Stimulated activated CD8-positive, alpha-beta memory T cell treated with anti-CD3 and anti-CD28 coated beads, Interleukin-7, amount 100 ng/mL, for 24 hours (primary cell): ENCODE measurements at regions not wholly inside any gene's neighbourhood (a gene's known extent, or its start where the extent isn't known, plus 50 kb on each side); places are given as distances from the start of the nearest gene placed in this dataset.

Experiments
- DNase-seq: peaks from one replicate; pipeline ENCODE4 v3.0.0-alpha.2; 2020; ENCODE audit warnings: low read depth

DNA sequence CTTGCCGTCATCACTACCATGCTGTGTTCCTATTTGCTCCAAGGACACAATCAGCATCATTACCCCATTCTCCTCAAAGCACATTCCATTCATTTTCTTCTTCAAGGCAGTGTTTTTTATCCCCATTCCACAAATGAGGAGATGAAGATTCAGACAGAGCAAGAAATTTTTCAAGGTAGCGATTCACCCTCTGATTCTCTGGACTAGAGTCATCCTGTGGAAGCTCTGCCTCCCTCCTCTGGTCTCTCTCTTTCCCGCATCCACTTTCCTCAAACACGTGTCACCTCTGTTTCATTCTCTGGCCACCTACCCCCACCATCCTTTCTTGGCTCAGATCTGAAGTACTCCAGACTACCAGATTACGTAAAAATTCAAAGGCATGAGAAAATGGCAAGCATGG lies 297.9 kb downstream of the SOX11 start:
- no peak for DNase-seq

DNA sequence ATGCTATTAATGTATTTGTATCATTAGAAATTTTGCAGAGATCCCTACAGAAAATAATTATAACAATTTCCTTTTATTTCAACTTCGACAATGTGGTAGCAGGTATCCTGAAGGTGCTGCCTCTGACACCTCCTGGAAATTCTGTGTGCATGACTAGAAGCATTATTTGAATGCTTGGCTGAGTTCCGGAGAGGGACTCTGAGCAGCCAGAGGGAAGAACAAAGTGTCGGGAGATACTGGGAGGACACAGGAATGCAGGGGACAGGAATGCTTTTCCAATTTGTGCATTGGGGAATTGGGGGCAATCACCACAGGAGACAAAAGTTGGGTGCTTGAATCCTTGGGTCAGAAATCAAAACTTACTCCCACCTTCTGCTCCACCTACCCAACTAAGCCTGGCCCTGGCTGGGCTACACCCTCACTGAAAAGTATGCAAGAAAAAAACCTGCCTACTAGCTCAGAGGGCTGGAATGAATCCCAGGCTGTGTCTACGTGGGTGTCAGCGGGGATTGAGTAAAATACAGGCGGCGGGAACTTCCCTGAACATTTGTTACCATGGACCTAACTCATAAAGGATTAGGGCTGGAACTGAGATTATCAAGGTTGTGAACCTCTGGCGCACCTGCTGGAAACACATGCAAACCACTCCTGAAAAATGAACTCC lies 299.3 kb downstream of the SOX11 start:
- no peak for DNase-seq

DNA sequence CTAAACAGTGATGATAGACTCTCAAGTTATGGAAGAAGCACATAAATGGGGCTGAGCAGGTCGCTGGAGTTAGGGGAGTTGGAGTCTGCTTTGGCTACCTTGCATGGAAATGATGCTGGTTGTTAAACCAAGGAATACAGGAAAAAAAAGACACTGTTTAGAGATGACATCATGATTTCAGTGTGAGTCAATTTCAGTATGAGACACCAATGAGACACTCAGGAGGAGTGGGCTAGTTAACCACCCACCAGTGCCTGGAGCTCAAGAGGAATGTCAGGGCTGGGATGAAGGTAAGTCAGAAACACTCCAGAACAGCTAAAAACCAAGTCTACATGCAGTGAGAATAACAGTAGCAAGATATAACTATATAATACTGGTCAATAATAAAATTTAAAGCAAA lies 303.6 kb downstream of the SOX11 start:
- DNase-seq: no peak

DNA sequence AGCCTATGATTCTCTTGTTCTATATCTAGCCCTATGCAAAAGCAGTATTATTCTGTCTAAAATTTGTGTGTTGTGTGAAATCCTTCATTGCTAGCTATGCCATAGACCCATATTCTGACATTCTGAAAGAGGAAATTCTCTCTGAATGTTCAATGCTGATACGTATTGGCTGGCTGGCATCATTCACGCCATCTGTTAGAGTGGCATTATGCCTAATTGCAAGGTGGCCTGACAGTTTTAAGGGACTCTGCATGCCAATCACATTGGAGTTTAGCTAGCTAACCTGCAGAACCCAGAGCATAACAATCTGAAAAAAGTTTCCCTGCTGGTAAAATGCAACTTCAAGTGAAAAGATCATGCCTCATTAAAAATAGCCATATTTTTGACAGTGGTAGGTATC lies 316.0 kb downstream of the SOX11 start:
- DNase-seq: no peak

DNA sequence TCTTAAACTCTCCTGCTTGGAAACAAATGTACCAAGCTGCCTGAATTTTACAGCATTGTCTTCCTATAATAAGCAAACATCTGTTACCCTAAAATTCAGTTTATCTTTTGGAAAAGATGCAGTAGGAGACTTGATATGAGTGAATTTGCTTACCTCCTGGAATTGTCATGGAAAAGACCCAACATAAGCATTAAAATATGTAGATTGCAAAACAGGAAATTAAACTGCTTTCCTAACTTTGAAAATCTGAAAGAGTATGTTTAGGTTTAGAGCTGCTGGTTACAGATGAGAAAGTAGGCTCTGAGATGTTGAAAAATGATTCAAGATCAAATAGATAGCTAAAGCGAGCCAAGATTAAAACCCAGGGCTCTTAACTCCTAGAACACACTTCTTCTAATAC lies 316.5 kb downstream of the SOX11 start:
- no peak for DNase-seq

DNA sequence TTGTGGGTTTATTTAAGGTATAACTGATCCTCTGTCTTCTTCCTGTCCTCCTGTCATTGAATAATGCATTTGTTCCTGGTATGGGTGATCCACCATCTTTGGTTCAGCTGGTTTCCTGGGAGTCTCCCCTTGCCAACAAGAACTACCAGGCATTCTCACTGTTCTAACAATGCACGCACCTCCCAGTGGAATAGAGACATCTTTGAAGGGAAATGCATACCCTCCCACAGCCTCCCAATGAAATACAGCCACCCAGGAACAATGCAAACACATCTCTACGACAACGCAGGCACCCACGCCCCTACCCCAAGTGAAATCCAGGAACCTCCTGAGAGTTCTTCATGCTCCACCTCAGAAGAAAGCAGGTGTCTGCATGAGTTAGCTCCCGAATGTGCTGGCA lies 318.0 kb downstream of the SOX11 start:
- no peak for DNase-seq

DNA sequence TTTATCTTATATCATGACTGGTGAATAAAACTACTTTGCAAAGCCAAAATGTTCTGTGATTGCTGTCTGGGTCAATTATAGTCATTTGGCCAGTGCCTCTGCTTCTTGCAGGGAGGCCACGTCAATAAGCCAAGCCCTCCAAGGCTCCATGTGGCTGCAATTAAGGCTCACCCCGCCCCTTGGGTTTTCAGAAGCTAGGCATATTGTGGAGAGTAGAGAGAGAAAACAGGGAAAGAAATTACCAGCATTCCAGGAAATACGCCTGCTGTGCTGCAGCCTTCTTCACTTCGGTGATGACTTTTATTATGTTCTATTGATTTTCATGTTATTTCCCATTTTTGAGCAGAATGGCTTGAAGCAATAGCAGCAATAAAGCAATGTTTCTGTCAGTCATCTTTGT lies 319.7 kb downstream of the SOX11 start:
- no peak for DNase-seq

DNA sequence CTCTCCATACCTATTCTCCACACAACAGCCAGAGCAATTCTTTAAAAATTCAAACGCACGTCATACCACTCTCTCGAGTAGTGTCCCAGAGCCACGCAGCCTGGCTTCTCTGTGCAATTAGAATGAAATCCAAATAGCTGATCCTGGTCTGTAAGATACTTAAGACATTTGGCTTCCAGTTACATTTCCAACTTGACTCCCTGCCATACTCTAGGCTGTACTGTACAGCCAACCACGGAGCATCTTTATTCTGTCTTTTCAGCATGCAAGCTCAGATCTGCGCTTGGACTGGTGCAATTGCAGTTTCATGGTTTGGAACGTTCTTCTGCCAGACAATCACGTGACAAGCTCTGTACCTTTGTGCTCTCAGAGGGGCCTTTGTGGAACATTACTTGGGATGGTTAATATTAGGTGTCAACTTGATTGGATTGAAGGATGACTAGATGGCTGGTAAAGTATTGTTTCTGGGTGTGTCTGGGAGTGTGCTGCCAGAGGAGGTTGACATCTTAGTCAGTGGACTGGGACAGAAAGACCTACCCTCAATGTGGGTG lies 325.6 kb downstream of the SOX11 start:
- no peak for DNase-seq

DNA sequence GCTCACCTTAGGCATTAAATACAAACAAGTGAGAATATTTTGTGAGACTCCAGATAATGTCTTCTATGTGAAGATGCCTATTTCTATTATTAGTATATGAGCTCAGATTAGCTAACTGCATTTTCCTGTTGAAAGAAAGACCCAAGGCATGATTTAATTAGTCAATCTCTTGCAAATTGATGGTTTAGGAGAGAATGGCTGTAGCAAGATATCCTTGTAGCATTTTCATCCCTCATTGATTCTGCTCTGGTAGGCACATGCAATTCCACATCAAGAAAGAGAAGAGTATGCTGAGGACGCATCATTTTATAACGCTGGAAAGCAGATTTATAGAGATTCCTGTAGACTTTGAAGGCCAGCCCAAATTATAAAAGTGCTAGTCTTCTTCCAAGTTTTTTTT lies 332.0 kb downstream of the SOX11 start:
- no peak for DNase-seq

DNA sequence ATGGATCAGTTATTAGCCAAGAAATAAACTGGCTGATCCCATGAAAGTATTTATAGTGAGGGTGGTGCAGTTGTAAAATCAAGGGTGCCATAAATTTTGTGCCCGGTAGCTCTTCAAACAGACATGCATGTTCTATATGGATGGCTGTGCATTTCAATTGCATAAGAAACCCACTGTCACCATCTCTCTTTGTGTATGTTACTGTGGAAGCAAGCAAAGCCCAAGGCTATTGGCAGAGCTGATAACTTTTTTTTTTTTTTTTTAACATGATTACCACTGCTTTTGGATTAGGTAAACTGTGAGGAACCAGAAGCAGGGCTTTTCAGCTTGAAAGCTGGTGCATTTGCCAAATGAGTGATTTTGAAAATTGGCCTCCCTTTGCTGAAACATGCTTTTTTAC lies 332.6 kb downstream of the SOX11 start:
- DNase-seq: no peak

DNA sequence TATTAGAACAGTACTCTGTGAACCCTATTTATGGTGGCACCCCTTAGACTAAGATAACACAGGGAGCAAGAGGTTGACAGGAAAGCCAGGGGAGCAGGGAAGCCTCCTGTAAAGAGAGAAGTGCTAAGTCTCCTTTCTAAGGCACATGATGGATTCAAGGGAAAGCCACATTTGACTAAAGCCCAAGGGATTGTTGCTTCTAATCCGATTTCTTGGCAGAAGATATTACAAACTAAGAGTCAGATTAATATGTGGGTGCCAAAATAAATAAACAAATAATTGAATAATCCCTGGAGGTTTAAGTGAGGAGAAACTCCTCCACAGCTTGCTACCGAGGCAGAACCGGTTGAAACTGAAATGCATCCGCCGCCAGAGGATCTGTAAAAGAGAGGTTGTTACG lies 333.2 kb downstream of the SOX11 start:
- no peak for DNase-seq

DNA sequence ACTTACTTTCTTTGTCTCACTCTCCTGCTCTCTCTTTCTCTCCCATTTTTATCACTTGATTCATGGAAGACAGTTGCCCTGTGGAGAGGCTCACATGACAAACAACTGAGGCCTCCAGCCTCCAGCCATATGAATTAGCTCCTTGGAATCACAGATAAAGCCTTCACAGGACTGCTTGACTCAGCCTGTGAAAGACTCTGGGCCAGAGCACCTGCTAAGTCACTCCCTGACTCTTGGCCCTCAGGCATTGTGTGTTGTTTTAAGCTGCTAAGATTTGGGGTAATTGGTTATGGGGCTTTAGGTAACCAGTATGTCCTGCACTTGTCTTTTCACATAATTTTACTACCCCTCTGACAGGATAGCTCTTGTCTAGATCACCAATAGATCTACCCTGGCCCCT lies 334.9 kb downstream of the SOX11 start:
- DNase-seq: no peak

DNA sequence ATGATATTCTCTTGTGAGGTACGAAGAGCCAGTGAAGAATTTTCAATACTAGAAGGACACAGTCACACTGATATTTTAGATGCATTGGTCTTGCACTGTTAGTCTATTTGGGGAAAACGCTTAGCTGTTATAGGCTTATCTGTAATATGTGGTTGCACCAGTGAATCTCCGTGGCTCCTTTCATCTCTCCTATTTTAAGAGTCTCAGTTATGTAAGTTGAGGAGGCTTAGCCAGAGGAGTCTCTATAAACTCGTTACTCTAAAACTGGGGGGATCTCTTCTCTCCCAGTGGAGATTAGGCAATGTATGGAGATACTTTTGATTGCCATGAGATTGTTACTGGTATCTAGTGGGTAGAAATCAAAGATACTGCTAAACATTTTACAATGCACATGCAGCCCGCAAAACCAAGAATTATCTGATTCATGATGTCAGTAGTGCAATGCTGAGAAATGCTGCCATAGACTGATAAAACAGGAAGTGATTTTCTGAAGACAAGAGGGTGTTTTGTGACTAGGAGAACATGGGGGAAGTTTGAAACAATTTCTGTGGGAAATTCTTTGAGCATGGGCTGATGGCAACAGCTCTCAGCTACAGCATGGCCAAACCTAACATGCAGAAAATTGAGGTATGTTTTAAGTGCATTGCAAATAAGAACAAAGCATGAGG lies 339.1 kb downstream of the SOX11 start:
- DNase-seq: no peak

DNA sequence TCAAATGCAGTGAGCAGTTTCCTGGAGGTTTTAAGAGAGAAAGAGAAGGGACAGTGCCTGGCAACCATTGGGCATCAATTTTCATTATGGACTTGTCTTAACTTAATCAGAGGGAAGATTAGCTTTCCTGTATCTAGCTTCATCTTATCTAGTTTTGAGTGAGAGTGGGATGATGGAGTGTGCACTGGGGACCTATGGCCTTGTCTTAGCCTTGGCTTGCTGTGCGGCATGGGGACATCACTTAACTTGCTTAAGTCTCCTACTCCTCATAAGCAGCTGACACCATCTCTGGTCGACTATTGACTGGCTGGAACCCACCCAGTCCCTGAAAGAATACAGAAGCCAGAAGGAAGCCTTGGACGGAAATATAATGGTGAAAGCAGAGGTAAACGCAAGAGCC lies 344.0 kb downstream of the SOX11 start:
- no peak for DNase-seq

DNA sequence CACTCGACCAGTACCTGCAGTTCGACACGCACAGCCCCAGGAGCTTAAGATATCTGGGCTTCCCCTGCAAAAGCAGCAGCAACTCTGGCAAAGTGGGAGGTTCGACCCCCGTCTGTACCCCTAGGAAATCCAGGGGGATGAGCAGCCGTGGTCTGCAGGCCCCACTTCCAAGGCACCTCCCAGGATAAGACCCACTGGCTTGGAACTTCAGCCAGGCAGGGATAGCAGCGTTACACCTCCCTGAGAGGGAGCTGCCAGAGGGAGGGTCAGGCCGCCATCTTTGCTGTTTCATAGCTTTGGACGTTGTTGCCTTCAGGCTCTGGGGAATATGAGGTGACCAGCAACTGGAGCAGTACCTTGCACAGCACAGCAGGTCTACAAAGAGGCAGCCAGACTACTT lies 351.1 kb downstream of the SOX11 start:
- no peak for DNase-seq

DNA sequence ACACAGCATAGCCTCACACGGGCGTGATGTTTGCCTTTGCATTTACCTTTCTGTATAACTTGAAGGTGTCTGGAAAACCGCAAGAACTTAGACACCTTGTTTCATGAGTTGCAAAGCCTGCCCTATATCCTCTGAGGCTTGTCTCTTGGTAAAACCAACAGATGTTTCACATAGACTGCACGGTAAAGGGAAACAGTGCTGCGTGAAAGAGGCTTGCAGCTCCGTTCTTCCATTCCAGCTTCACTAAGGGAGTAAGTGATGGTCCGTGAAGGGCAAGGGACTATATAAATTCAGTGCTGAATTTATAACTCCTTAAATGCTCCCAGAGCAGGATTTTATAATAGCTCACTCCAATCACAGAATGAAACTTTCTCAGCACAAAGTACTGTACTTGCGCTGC lies 360.5 kb downstream of the SOX11 start:
- DNase-seq: no peak

DNA sequence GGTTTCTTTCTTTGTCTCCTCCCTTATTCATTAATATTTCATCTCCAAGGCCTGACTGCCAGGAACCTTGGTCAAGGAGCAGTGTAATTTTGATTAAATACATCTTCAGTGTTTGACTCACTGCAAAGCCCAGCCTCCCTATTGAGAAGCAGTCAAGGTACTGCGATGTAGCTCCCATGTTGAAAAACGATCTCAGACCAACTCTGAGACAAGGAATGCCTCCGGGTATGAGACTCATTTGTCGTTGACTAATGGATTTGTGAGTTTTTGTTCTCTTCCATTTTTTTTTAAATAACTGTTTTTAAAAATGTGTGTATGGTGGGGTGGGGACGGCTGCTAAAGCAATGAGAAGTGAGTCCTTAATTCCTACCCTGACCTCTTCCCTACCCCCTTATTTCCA lies 361.6 kb downstream of the SOX11 start:
- no peak for DNase-seq

DNA sequence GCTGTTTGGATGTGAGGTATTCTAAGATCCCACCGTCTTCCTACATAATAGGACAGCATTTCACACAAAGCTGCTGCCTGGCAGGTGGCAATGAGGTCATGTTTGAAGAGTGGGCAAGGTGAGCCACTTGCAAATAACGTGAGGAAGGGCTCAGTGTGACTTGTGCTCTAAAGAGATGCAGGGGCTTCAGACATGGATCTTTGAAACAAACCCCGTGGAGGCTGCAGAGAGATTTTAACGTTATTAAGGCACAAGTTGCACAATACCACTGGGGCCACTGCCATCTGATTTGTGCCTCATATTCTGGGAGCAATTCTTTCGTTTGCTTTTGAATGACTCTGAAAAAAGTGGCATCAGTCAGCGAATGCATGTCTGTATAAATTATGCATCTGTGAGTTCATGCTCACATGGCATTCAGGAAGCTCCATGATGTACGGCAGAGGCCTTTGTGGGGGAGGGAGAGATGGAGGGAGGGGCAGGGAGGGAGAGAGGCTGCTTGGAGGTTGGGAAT lies 362.0 kb downstream of the SOX11 start:
- DNase-seq: no peak

DNA sequence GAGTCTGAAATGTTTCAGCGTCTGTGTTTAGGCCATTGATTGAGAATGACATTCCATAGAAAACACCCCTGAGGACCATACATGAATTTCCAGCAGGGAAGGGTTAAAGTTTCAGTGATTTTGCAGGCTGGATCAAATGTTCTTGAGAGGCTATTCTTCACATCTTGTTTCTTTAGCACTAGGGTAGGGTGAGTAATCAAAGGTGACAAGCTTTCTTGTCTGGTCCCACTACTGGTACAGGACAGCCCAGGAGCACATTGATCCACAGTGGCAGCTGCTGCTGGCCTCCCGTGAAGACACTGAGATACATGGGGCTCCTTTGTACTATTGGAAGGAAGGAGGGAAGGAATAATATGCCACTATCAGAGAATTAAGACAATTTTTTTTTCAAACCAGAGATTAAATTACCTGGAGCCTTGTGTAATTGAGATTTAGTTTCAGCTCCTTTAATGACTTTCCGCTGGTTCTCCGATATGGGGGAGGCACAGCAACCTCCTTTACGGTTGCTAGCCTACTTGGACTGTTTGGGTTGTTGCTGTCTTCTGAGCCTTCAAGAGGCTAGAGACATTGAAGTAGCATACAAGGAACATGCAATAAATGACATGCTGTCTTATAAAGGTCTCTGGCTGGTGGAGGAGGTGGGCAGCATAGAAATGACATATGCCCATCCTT lies 368.9 kb downstream of the SOX11 start:
- DNase-seq: no peak

DNA sequence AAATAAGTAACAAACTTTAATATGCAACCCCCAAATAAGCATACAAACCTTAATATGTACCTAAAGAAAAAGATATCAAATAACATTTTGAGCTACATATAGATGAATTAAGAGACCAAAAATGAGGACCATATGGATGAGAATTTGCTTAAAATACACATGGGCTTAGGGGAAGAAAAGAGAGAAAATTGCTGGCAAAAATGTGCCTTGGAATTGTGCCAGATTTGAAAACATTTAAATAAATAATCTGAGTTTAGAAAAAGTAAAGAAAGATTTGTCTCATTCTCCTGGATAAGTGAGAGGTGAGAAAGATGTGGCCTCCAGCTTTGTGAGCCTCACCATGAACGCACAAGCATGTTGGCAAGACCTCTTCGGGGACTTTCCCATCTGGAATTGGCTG lies 372.6 kb downstream of the SOX11 start:
- DNase-seq: no peak

DNA sequence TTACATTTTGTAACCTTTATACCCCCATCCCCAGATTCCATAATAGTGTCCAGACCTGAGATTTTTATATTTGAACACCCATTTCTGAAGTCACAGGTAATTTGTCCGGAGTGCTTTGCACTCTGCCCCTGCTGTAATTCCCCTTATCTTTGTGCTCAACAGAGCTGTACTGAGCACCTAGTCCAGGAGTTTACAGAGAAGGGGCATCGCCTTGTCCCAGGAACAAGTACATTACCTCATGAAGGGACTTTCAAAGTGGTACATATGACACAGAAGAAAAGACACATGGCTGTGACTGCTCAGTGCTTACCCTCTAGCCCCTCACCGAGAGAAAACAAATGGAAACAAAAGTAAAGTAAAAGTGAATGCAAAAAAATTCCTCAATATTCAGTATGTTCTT lies 373.5 kb downstream of the SOX11 start:
- DNase-seq: no peak

DNA sequence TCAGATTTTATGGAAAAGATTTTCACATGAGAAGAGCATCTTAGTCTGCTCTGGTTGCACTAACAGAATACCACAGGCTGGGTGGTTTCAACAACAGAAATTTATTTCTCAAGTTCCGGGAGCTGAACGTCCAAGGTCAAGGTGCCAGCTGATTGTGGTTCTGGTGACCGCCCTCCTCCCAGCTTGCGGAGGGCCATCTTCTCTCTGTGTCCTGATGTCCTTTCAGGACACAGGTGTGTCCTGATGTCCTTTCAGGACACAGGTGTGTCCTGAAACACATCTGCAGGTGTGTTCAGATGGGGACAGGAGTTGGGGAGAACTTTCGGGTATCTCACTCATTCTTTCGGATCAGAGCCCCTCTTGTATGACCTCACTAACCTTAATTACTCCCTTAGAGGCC lies 374.9 kb downstream of the SOX11 start:
- DNase-seq: no peak

DNA sequence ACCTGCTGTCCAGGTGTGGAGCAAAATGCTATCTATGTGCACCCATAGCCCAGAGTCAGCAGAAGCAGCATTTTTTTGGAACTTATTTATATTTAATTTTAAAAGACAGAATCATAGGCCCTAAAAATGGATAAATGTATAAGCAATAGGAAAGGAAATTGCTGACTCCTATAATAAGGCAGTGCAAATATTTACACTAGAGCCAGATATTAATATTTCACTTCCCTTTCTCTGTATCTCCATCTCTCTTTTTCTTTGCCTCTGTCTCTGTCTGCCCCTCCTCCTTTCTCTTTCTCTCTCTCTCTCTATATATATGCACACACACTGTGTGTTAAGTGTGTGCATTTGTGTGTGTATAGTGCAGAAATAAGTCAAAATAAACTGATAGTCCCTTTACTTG lies 375.6 kb downstream of the SOX11 start:
- no peak for DNase-seq
